Heart left ventricle (tissue), 13 donors: ENCODE measurements at regions not wholly inside any gene's neighbourhood (a gene's known extent, or its start where the extent isn't known, plus 50 kb on each side); places are given as distances from the start of the nearest gene placed in this dataset.

Experiments
- POLR2A ChIP-seq, 2 donors: fragments of 450-650 bp; IDR thresholded peaks; one replicate each; pipeline ENCODE4 v1.6.1; 2017; ENCODE audit warnings: antibody characterized with exemption in 2 of 2, mild to moderate bottlenecking in 2 of 2, moderate library complexity in 2 of 2
- TF ChIP-seq, protein P1 (sequence below), 12 donors: fragments of 200-600 bp; sonication (generic) in 4 of 12; IDR thresholded peaks; one replicate each; pipeline versions ENCODE4 v1.5.0 to v1.8.0; 2018 to 2022; ENCODE audit warnings: antibody characterized with exemption in 12 of 12, mild to moderate bottlenecking in 5 of 12
- donor health status: ischemic (EF 13 %, LVEDD 7.1; RV severe dilation, severe dysfunction).
- donor health status: DM: no; HTN: yes; CAD: no.
- donor health status: DM: no; HTN: no; CAD: no.
- donor health status: ischemic (EF 25% LVEDD 6.9; RV normal size, moderate dysfunction).
- donor health status: ischemic (EF 25% LVEDD 5.7; RV mildly dilated, moderate dysfunction).
- donor health status: ischemic (EF 35%, LVEDD 5.7; RV mildly dilated, moderate dysfunction).
- donor health status: nonischemic (EF 11% LVEDD 7.7; RV severe dilation, severe dysfunction).
- donor health status: DM: yes; HTN: yes; CAD: no.
- donor health status: PGD.
- donor health status: ischemic (EF 29% LVEDD 5.4; RV normal size, mild dysfunction).
- donor health status: nonischemic (EF 23%, LVEDD 6.1; RV moderate dilation, normal function).

DNA sequence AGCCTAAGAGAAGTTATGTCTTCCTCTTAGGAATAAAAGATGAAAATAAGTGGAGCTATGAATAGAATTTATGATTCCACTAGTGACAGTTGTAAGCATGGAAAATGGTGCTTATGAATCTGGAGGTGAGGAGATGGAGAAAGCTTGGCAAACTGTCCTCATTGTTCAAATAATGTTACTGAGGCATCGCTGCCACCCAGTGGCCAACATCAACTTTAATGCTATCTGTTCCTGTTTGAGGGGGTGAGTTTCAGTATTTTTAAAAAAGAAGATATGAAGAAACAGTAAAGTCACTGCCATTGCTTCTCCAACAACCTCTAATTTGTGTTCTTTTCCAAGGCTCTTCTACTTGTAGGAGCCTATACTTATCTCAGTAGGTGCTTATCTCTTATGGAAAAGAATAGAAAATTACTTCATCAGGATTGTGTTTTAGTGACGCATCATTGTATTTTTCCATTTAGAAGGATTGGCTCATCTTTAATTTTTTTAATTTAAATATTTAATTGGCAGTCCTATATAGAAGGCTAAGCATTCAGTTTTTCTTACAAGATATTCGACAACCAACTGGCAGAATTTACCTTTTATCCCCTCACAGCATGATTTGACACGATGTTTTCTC is 260.4 kb upstream of the P2RY1 start:
- TF ChIP-seq, protein P1, sequence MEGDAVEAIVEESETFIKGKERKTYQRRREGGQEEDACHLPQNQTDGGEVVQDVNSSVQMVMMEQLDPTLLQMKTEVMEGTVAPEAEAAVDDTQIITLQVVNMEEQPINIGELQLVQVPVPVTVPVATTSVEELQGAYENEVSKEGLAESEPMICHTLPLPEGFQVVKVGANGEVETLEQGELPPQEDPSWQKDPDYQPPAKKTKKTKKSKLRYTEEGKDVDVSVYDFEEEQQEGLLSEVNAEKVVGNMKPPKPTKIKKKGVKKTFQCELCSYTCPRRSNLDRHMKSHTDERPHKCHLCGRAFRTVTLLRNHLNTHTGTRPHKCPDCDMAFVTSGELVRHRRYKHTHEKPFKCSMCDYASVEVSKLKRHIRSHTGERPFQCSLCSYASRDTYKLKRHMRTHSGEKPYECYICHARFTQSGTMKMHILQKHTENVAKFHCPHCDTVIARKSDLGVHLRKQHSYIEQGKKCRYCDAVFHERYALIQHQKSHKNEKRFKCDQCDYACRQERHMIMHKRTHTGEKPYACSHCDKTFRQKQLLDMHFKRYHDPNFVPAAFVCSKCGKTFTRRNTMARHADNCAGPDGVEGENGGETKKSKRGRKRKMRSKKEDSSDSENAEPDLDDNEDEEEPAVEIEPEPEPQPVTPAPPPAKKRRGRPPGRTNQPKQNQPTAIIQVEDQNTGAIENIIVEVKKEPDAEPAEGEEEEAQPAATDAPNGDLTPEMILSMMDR (IDR thresholded peaks at IDR 0.05) = peak; percentile 36 to 71 (median 65)
- TF ChIP-seq POLR2A (IDR thresholded peaks at IDR 0.05) = no peak
